HG02623 (cell line): ENCODE measurements at regions not wholly inside any gene's neighbourhood (a gene's known extent, or its start where the extent isn't known, plus 50 kb on each side); places are given as distances from the start of the nearest gene placed in this dataset.
"Not testable (repeated sequence)": the region's sequence is repeated elsewhere in the genome, so short reads cannot be mapped to it uniquely, and the experiment has no call there.

Experiments
- ATAC-seq: cut with Tn5 transposase; IDR thresholded peaks from one replicate; pipeline ENCODE4 v1.9.1; 2021; ENCODE audit warnings: moderate library complexity; ENCODE audit not compliant: unreplicated experiment

GRCh38 chr7:34385384-34385783 is 272.6 kb upstream of the NPSR1 start:
- ATAC-seq = no peak

GRCh38 chr7:34389332-34390078 is 268.5 kb upstream of the NPSR1 start:
- ATAC-seq = no peak

GRCh38 chr7:34390103-34390502 is 267.9 kb upstream of the NPSR1 start:
- no peak for ATAC-seq

- ATAC-seq = no peak
Measured at GRCh38 chr7:34392972-34393371, 265.0 kb upstream of the NPSR1 start.

- no peak for ATAC-seq
Measured at GRCh38 chr7:34396437-34397064, 261.5 kb upstream of the NPSR1 start.

- ATAC-seq = no peak
Measured at GRCh38 chr7:34401776-34402175, 256.2 kb upstream of the NPSR1 start.

GRCh38 chr7:34406848-34407530 is 251.0 kb upstream of the NPSR1 start:
- no peak for ATAC-seq

GRCh38 chr7:34407586-34407985 is 250.4 kb upstream of the NPSR1 start:
- ATAC-seq = no peak

- ATAC-seq = no peak
Measured at GRCh38 chr7:34417781-34418180, 240.2 kb upstream of the NPSR1 start.

- ATAC-seq = no peak
Measured at GRCh38 chr7:34421526-34421925, 236.5 kb upstream of the NPSR1 start.

GRCh38 chr7:34425194-34425593 is 232.8 kb upstream of the NPSR1 start:
- ATAC-seq = no peak

GRCh38 chr7:34425631-34426384 is 232.2 kb upstream of the NPSR1 start:
- ATAC-seq = no peak

- no peak for ATAC-seq
Measured at GRCh38 chr7:34430456-34430855, 227.6 kb upstream of the NPSR1 start.

GRCh38 chr7:34438436-34438835 is 219.6 kb upstream of the NPSR1 start:
- ATAC-seq = no peak

- ATAC-seq = no peak
Measured at GRCh38 chr7:34445653-34446052, 212.4 kb upstream of the NPSR1 start.

GRCh38 chr7:34448531-34448930 is 209.5 kb upstream of the NPSR1 start:
- not testable (repeated sequence) for ATAC-seq

- ATAC-seq = no peak
Measured at GRCh38 chr7:34449765-34450164, 208.3 kb upstream of the NPSR1 start.

GRCh38 chr7:34451183-34451582 is 206.8 kb upstream of the NPSR1 start:
- no peak for ATAC-seq

GRCh38 chr7:34451923-34452322 is 206.1 kb upstream of the NPSR1 start:
- ATAC-seq = no peak

GRCh38 chr7:34452363-34452762 is 205.7 kb upstream of the NPSR1 start:
- ATAC-seq = no peak

- ATAC-seq = no peak
Measured at GRCh38 chr7:34453150-34453549, 204.9 kb upstream of the NPSR1 start.
